Hematopoietic multipotent progenitor cell treated with erythropoietin and hydrocortisone succinate and interleukin-3 and kit ligand, for 6 days (in vitro differentiated cells): ENCODE measurements at regions not wholly inside any gene's neighbourhood (a gene's known extent, or its start where the extent isn't known, plus 50 kb on each side); places are given as distances from the start of the nearest gene placed in this dataset.
"Not testable (repeated sequence)": the region's sequence is repeated elsewhere in the genome, so short reads cannot be mapped to it uniquely, and the experiment has no call there.

ENCODE experiments used
- DNase-seq: peaks from one replicate; pipeline ENCODE4 v3.0.0-alpha.2; 2015

DNA sequence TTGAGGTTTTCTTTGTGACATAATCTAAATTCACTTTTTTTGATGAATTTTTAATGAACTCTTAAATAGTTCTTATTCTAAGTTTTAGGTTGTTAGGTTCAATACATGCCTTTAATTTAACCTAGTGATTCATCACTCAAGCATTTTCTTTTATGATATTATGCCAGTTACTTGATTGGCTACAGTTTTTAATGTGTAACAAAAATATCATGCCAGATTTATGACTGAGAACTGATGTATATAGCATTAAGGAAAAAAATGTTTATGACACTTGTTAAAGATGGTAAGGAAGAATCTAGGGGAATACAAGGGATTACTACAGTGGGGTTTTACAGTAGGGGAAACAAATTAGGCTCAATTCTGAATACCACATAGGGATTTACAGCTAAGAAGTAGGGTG, 103.1 kb downstream of the VGLL3 start:
- DNase-seq: no peak

DNA sequence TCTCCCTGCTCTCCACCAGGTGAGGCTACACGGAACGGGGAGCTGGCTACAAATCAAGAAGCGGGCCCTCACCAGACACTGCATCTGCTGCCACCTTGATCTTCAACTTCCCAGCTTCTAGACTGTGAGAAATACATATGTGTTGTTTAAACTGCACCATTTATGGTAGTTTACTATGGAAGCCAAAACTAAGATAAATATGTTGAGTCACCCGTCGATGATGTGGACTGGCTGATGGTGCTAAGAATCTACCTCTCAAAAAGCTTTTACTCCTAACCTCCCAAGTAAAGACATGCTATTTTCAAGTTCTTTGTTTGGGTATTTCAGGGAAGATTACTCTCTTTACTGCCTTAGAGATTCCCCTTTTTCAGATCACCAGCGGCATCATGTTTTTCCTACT, 110.9 kb downstream of the VGLL3 start:
- DNase-seq: no peak

DNA sequence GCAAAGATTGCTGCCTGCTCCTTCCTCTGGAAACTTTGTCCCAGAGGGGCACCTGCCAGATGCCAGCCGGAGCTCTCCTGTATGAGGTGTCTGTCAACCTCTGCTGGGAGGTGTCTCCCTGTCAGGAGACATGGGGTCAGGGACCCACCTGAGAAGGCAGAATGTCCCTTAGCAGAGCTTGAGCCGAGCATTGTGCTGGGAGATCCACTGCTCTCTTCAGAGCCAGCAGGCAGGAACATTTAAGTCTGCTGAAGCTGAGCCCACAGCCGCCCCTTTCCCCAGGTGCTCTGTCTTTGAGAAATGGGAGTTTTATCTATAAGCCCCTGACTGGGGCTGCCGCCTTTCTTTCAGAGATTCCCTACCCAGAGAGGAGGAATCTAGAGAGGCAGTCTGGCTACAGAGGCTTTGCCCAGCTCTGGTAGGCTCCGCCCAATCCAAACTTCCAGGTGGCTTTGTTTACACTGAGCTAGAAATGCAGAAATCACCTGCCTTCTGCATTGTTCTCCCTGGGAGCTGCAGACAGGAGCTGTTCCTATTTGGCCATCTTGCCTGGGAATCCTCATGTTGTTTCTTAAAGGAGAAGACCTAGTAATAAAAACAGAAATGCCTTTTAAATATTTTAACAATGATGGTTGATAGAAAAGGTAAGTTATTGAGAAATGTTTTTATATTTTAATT, 114.3 kb downstream of the VGLL3 start:
- DNase-seq: not testable (repeated sequence)

DNA sequence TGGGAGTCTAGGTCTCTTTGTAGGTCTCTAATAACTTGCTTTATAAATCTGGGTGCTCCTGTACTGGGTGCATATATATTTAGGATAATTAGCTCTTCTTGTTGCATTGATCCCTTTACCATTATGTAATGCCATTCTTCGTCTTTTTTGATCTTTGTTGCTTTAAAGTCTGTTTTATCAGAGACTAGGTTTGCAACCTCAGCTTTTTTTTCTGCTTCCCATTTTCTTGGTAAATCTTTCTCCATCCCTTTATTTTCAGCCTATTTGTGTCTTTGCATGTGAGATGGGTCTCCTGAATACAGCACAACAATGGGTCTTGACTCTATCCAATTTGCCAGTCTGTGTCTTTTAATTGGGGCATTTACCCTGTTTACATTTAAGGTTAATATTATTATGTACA, 116.2 kb downstream of the VGLL3 start:
- not testable (repeated sequence) for DNase-seq

DNA sequence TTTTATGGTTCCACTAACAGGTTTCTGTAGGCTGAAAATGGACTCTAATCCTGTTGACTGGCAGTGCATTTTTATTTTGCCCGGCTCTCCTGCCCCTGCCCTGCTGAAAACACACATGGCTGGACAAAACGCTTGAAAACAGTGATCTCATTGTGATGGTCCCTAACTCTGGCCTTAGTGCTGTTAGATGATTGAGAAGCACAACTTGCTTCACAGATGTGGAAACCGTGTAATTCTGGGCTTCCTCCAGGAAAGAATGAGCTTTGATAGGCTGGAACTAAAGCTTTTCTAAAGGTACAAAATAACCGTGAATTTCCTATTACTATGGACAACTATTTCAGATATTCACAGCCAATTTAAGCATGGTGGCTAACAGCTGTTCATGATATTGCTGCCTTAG, 121.4 kb downstream of the VGLL3 start:
- DNase-seq: no peak

DNA sequence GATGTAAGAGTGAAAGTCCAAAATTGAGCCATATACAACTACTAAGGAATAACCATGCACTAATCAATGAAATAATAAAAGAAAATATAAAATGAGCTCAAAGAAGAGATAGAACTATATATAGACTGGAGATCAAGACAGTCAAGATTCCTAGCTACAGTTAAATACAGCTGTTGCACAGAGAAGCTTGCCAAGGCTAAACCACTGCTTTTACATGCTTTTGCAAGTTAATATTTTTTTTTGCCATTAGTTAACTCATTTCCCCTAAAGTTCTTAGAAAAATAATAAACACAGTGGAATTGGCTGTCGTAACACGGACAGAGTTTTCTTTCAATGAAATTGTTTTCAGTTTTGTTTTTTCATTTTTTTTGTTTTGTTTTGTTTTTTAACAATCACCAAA, 123.0 kb downstream of the VGLL3 start:
- DNase-seq: no peak

DNA sequence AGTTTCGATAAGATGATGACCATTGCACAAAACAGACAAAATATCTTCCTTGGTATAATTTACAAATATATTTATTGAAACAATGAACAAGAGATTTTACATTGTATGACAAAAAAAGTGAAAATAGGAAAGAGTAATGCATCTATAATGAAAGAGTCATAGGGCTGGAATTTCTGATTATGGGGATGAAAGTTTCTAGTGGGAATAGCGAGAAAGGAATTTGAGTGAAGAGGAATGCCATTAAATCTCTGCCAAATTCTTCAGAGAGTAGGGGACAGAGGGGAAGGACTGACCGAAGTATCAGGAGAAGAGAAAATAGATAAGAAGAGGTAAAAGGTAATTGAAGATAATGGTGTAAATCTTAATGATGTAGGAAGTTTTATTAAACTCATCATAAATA, 125.4 kb downstream of the VGLL3 start:
- DNase-seq: no peak

DNA sequence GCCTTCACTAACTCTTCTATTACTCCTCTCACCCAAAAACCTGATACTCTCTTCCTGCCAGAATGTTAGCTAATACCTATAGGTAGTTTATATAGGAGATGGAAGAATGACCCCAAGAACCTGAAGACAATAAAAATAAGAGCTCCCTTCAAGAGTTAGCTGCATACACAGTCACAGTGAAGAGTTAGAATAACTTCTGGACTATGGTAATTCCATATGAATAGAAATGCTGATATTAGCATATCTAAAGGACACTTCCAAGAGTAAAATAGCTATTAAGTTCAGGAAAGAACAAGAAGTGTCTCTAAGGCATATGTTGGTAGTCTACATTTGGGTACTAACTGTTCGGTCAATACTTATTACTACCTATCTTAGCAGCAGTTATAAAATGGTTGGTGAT, 134.2 kb downstream of the VGLL3 start:
- DNase-seq: no peak

DNA sequence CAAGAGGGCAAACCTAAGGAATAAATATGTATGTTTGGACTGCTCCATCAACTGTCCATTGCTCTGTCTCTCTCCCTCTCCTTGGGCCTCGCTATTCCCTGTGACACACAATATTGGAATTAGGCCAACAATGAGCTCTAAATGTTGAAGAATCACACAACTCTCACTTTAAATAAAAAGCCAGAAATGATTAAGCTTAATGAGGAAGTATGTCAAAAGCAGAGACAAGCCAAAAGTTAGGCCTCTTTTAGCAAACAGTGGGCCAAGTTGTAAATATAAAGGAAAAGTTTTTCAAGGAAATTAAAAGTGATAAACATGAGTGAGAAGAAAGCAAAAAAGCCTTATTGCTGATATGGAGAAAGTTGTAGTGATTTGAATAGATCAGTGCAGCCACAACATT, 141.0 kb downstream of the VGLL3 start:
- no peak for DNase-seq

DNA sequence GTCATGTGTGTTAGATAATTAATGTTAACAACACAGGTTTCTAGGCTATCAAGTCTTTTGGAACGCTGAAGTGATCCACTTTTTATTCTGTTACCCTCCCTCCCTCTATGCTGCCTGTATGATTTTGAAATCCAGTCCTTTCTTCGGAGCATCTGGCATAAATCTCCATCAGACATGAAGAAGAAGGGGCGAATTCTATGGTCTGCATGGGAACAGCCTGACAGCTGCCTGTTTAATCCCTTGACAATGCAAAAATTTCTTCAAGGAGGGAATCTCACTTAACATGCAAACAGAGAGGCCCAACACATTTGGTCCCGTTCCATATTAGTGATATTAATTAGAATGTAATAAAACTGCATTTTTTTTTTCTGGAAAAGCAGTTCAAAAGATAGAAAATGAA, 145.2 kb downstream of the VGLL3 start:
- DNase-seq: no peak

DNA sequence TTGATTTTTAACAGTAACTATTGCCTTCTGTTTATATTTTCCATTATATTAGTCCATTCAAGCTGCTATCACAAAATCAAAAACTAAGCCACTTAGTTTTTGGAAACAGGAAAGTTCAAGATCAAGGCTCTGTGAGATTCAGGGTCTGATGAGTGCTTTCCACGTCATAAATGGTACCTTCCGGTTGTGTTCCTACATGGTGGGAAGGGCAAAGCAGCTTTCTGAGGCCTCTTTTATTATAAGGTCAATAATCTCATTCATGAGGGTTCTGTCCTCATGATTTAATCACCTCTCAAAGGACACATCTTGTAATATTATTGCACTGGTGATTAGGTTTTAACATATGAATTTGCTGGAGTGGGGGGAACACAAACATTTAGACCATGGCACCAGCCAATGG, 152.0 kb downstream of the VGLL3 start:
- no peak for DNase-seq

DNA sequence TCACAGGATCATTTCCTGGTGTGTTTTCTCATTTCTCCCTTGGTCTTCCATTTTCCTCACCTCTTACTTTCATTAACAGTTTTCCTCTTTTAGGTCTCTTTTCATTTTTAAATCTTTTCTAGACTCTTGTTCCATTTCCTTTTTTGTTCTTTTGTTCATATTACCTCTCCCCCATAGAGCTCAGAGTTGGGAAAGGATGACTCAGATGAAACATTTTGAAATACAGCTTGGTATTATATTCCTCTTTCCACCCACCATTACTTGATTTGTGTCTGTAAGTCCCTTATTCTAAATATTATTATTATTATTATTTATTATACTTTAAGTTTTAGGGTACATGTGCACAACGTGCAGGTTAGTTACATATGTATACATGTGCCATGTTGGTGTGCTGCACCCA, 153.1 kb downstream of the VGLL3 start:
- no peak for DNase-seq

DNA sequence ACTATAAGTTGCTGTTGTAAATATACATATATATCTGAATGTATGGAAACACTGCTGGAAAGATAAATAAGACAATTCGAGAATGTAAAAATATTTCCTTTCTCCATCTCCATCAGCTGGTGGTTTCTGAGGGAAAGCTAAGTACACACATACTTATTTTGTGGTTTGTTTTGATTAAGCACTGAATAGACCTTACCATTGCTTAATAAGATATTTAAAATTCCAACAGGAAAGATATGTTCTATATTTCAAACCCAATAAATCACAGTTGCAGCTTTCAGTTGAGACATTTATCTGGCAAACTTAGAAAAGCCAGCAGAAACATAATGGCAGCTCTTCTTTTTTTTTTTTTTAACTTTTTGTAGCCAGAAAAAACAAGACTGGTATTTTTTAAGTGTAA, 160.4 kb downstream of the VGLL3 start:
- DNase-seq: no peak

DNA sequence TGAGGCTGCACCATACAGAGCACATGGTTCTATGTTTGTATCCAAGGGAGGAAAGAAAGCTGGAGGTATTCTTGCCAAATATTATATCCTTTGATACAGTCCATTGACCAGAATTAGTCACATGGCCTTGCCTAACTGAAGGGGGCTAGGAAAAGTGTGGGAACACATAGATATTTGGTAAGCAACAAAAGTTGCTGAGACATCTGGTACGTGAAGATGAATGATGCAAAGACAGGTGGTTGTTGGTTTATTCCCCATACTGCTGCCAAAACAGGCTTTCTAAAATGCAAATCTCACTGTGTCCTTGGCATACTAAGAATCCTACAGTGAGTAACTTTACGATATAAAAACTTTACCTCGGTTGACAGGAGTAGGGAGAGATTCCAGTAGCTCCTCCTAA, 162.2 kb downstream of the VGLL3 start:
- DNase-seq: no peak

DNA sequence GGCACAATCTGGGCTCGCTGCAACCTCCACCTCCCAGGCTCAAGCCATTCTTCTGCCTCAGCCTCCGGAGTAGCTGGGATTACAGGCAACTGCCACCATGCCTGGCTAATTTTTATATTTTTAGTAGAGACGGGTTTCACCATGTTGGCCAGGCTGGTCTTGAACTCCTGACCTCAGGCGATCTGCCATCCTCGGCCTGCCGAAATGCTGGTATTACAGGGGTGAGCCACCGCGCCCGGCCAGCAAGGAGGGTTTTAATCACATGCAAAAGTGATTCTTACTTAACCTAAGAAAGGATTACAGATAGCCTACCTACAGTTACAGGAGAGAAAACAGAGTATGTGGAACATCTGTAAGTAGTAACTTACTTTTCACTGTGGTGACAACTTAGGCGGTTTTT, 163.4 kb downstream of the VGLL3 start:
- DNase-seq: not testable (repeated sequence)

DNA sequence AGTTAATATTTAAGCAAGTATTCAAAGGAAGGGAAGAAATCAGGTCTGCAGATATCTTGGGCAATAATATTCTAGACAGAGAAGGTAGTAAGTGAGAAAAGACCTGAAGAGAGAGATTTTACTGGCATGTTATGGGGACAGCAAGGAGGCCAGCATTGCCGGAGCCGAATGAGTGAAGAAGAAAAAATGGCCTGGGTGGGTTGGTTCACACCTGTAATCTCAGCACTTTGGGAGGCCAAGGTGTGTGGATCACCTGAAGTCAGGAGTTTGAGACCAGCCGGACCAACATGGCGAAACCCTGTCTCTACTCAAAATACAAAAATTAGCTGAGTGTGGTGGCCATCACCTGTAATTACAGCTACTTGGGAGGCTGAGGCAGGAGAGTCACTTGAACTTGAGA, 164.7 kb downstream of the VGLL3 start:
- no peak for DNase-seq

DNA sequence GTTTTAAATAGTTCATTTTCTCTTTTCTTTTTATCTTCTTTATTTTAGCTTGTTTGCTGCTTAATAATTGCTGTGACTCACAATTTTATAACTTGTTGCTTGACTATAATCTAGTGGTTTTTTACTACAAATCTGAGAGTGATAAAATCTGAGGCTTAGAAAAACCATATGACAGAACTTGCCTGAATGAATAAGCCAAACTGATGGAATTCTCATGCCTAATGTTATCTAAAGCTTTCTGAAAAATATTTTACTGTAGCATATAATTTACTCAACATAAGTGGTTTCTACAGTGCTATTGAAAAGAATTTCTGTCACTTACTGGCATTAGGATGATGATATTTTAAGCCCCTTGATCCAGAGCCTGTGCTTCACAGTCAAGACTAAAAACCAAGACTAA, 175.1 kb downstream of the VGLL3 start:
- no peak for DNase-seq

DNA sequence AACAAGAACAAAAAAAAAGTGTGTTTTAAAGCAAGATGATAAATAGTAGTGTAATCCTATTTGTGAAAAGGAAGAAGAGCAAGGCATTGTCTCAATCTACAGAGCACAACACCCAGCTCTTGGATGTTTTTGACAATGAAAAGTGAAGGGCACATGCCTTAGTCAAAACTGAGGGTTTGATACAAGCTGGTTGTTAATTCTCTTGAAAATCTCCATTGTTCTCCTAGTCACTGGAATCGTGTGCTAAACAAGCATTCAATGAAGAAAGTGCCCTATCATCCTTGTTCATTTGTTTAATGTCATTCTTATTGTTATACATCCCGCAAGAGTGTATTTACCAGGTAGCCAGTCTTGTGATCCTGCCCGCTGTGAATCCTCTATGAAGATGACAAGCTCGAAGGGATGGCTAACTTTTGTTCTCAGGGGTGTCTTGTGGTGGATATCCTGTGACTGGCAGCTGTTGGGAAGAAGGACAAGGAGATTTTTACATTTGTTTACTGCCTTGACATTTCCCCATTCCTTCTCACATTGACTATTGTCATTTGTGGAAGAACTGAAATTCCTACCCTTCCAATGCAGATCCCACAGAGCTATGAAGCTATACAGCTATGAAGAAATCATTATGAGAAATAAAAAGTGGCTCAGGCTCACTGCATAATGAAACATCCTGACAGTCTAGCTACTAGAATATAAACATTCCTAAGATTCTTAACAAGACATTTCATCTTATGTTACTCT, 175.9 kb downstream of the VGLL3 start:
- no peak for DNase-seq

DNA sequence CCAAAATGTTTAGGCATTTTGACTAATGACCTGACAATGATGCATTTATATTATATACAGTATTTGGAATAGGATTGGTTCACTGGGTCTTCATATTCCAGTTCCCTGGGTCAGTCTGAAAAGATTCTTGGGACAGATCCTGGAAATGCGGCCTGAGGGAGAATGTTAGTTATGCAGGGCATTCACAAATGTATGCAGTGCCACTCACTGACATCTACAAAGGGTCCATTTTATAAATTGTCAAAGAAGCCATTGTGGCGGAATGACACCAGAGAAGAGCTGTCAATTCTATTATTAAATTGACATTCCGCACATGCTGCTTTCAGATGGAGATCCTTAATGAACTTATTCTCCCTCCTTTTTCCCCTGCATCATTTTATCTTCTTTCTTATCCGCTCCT, 176.6 kb downstream of the VGLL3 start:
- DNase-seq: no peak

DNA sequence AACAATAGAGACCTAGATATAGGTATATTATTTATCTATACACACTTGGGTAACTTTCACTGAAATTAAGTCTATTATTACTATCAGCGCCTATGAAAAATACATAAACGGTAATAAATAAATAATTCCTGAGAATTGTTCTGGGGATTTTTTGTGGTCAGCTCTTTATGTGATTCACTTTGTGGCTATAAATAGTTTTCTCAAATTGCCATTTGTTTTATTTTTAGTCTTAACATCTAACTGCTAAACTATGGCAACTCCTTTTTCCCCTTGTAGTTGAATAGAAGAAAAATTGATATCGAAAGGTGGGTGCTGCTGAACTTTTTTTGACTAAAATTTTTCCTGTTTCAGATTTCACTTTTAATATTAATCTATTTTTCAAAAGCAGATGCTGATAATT, 189.0 kb downstream of the VGLL3 start:
- DNase-seq: no peak

DNA sequence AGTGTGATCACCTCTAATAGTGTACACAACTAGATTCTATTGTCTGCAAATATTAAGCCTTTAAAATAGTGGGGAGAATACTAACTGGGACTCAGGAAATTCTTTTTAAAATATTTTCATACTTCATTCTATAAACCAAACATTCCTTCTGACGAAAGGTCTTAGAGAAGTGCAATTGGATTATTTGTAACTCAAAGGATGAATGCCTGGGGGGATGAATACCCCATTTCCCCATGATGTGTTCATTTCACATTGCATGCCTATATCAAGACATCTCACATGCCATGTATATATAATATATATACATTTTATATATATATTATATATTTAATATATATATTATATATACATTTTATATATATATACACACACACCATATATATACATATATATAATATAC, 189.9 kb downstream of the VGLL3 start:
- no peak for DNase-seq

DNA sequence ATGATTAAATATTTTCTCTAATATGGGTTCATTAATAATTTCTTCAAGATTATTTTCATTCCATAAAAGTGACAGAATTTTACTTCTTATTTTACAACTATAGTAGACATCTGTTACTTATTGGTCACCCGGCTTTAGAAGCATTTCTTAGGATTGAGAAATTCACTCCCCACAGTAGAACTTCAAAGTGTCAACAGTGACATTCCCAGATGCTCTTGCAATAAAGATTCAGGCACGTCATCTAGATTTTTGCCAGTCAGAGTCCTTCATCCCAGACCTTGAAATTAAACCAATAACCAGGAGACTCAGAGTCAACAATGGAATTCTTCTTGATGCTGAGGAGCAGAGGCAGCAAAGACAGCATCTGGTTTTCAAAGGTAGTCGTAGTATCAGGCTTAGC, 190.8 kb downstream of the VGLL3 start:
- no peak for DNase-seq

DNA sequence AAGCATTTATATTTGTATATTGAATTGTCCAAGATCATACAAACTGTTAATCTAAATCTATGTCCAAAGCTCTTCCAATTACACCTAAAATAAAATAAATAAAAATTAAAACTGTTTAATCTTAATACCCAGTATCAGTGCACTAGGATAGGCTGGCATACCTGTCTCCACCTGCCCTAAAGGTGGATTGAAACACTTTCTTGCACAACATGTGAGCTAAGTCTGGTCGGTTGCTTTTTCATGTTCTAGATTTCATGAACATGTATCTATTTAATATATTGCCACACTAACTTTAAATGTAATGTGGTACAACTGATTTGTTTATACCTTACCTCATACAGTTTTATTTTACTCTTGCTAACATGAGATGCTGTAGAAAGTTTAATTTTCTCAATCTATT, 193.0 kb downstream of the VGLL3 start:
- DNase-seq: no peak

DNA sequence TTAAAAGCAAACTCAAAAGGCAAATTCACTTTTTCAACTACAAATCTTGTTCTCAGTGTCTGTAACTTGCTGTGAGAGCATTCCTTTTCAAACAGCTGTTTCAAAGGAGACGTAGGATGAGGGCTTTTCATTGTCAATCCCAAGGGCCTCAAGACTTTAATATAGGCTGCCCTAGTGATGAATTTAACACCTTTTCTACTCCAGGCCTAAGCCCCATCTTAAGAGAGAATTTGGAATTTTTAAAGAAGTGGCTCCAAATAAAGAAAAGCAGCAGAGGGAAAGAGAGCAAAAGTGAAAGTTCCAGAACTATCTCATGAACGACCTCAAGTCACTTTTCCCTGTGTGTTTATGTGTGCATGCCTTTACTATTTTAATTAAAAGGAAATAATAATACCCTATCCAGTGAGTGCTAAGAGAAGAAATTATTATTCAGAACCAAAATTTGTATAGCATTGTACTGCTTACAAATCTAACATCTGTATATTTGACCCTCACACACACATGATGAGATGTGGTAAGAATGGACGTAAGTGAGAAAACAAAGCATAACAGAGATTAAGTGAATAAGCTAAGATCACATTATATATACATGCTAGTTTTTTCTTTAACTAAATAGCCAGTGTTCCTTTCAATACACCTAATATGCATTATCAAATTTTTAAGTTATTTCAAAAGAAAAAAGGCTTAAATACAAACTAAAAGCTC, 196.4 kb downstream of the VGLL3 start:
- DNase-seq: no peak
